ENCODE measurements at regions not wholly inside any gene's neighbourhood (a gene's known extent, or its start where the extent isn't known, plus 50 kb on each side); places are given as distances from the start of the nearest gene placed in this dataset.

DNA sequence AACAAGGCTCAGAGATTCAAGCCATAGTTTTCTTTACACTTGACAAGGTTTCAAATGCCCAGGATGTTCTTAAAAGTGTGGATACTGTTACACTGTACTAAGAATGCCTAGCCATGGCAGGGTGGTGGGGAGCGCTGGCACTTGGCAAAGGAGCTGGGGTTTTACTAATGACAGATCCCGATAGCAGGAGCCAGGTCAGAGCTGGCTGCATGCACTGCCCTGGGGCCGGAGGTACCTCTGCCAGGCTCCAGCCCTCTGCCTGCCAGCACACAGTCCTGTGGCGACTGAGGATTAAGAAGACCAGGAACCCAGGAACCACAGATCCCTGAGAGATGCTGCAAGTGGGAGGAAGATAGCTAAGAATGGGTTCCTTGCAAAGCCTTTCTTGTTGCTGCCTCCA lies 260.3 kb downstream of the ALDH8A1 start:
- no peaks in the 10 kb centered on the region for H3K36me3 ChIP-seq
- no peak for DNase-seq
- no peak overlapping the region for H3K27ac ChIP-seq
- H3K9me3 ChIP-seq (ENCODE audit: severe bottlenecking): no peaks in the 10 kb centered on the region
- no peaks in the 10 kb centered on the region for H3K27me3 ChIP-seq (ENCODE audit: insufficient read depth, low read depth, severe bottlenecking)
- no peak for TF ChIP-seq CTCF (IDR thresholded peaks at IDR 0.05; ENCODE audit: low read depth, low read length)
- H3K4me3 ChIP-seq (ENCODE audit: low read depth, low read length): no peak overlapping the region

DNA sequence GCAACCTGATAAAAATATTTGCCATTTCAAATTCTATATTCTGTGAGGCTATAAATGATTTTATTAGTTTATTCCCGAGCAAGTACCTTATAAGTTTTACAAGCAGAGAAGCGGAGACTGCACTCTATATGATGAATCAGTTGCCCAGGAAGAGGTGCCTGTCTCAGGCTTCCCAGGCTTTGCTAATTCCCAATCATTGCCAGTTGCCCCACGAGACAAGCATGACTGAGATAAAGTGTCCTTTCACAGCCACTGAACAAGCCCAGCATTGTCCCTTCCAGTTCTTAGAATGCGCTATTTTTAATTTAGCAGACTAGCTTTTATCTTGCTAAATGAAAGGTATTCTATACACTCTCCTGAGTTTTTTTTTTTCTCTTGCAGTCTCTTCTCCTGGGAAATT lies 260.7 kb downstream of the ALDH8A1 start:
- Histone ChIP-seq H3K9me3 (ENCODE audit: severe bottlenecking) (no peaks in the 10 kb centered on the region), H3K27ac (no peak overlapping the region), H3K4me3 (ENCODE audit: low read depth, low read length) (no peak overlapping the region), H3K36me3 (no peaks in the 10 kb centered on the region), H3K27me3 (ENCODE audit: insufficient read depth, low read depth, severe bottlenecking) (no peaks in the 10 kb centered on the region)
- DNase-seq: no peak
- TF ChIP-seq CTCF (IDR thresholded peaks at IDR 0.05; ENCODE audit: low read depth, low read length): no peak

DNA sequence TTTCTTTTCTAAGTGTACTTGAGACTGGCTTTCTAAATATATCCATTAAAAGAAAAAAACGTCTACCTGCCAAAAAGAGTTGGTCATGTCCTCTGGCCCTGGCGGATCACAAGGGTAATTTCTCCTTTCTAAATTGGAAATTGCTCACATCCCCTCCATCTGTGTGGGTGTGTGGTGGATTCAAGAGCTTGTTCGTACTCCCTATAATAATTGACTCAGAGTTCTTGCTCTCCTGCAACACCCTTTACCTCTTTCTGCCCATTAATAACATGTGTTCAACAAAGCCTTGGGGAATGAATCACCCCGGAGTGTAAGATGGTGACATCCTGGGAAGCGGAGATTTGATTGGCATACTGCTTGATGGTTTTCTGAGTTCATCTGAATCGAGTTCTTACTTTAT lies 263.8 kb downstream of the ALDH8A1 start:
- DNase-seq: no peak
- Histone ChIP-seq H3K36me3 (no peaks in the 10 kb centered on the region), H3K27ac (no peak overlapping the region), H3K27me3 (ENCODE audit: insufficient read depth, low read depth, severe bottlenecking) (no peaks in the 10 kb centered on the region), H3K9me3 (ENCODE audit: severe bottlenecking) (no peaks in the 10 kb centered on the region), H3K4me3 (ENCODE audit: low read depth, low read length) (no peak overlapping the region)
- TF ChIP-seq CTCF (IDR thresholded peaks at IDR 0.05; ENCODE audit: low read depth, low read length): no peak

DNA sequence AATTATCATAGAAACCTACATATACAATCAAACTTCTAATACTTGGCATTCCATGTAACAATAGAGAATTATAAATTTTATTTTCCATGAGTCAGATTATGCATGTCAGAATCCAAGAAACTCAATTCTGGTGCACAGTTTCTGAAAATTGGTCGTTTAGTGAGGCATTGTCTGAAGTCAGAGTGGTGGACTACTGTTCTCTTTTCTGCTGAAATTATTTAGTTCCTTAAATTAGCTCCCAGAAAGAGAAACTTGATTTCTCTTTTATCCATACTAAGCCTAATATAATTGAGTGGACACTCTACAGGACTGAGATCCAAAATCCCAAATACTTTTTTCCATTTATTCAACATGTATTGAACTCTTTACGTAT lies 265.5 kb downstream of the ALDH8A1 start:
- no peak for TF ChIP-seq CTCF (IDR thresholded peaks at IDR 0.05; ENCODE audit: low read depth, low read length)
- Histone ChIP-seq H3K27ac (no peak overlapping the region), H3K9me3 (ENCODE audit: severe bottlenecking) (no peaks in the 10 kb centered on the region), H3K4me3 (ENCODE audit: low read depth, low read length) (no peak overlapping the region), H3K36me3 (no peaks in the 10 kb centered on the region), H3K27me3 (ENCODE audit: insufficient read depth, low read depth, severe bottlenecking) (no peaks in the 10 kb centered on the region)
- no peak for DNase-seq

DNA sequence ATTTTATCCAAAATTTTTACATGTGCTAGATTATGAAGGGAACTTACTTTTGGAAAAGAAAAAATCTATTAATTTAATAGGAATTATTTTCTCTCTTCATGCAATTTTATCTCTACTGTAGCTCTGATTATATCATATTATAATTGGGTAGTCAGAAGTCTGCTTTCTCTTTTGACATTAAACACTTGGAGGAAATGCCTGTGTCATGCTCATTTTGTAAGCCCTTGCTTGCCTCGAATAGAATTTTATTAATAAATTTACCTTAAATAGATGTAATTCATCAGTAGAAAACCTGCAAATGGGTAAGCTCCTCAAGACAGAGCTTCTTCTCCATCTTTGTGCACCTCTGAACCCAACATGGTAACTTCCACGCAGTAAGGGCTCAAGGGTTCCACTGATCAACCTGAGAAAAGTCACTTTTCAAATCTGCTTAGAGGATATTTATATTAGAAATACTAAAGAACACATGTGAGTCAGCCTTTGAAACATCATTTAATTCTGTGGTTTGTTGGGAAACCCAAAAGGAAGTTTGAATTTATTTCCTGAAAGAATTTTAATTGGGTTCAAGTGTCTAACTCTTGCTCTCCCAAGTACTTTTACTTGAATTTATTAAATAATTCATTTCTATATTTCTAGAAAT lies 266.0 kb downstream of the ALDH8A1 start:
- H3K36me3 ChIP-seq: no peaks in the 10 kb centered on the region
- no peak for DNase-seq
- no peak overlapping the region for H3K4me3 ChIP-seq (ENCODE audit: low read depth, low read length)
- H3K27me3 ChIP-seq (ENCODE audit: insufficient read depth, low read depth, severe bottlenecking): no peaks in the 10 kb centered on the region
- H3K9me3 ChIP-seq (ENCODE audit: severe bottlenecking): no peaks in the 10 kb centered on the region
- H3K27ac ChIP-seq: no peak overlapping the region
- TF ChIP-seq CTCF (IDR thresholded peaks at IDR 0.05; ENCODE audit: low read depth, low read length): no peak

- Histone ChIP-seq H3K4me3 (ENCODE audit: low read depth, low read length) (no peak overlapping the region), H3K36me3 (no peaks in the 10 kb centered on the region), H3K9me3 (ENCODE audit: severe bottlenecking) (no peaks in the 10 kb centered on the region), H3K27me3 (ENCODE audit: insufficient read depth, low read depth, severe bottlenecking) (no peaks in the 10 kb centered on the region), H3K27ac (no peak overlapping the region)
- TF ChIP-seq CTCF (IDR thresholded peaks at IDR 0.05; ENCODE audit: low read depth, low read length): no peak
- DNase-seq: no peak
Measured at GRCh38 chr6:134680433-134680832, 269.5 kb downstream of the ALDH8A1 start.

Data from WERI-Rb-1 (cell line).